DMS114 treated with DMSO at 0.1 percent for 48 hours (cell line): ENCODE measurements at regions not wholly inside any gene's neighbourhood (a gene's known extent, or its start where the extent isn't known, plus 50 kb on each side); places are given as distances from the start of the nearest gene placed in this dataset.
A peak's percentile ranks its signal among the peaks of the same experiment; 100 is the strongest.
"Not testable (repeated sequence)": the region's sequence is repeated elsewhere in the genome, so short reads cannot be mapped to it uniquely, and the experiment has no call there.

Source experiments
- DNase-seq: peaks from one replicate; lab custom pipeline; 2025; ENCODE audit not compliant: unreplicated experiment; lab: John Stamatoyannopoulos, UW

DNA sequence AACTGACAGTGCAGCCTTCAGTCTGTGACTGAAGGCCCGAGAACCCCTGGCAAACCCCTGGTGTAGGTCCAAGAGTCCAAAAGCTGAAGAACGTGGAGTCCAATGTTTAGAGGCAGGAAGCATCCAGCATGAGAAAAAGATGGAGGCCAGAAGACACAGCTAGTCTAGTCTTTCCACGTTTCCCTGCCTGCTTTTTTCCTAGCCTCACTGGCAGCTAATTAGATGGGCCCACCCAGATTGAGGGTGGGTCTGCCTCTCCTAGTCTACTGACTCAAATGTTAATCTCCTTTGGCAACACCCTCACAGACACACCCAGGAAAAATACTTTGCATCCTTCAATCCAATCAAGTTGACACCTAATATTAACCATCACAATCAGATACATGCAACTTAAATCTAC is 87.8 kb downstream of the TENT5D start:
- not testable (repeated sequence) for DNase-seq

- DNase-seq = no peak
Measured at GRCh38 chrX:80511969-80512760, 91.9 kb downstream of the TENT5D start.

DNA sequence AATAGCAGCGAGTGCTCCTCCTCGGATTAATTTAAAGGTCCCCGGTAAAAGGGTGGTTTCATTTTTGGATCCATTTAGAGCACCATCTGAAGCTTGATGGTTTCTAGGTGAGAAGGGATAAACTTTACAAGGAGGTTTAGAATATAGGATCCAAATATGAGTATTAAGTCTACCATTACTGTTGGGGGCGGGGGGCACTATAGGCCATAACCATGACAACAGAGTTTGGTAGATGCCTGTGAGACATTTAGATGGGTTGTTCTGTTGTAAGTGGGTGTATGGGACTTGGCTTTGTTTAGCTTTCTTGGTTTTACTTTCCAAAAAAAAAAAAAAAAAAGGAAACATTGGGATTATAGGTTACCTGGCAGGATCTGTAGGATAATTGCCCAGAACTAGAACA is 92.7 kb downstream of the TENT5D start:
- DNase-seq = no peak

- no peak for DNase-seq
Measured at GRCh38 chrX:80513625-80514024, 93.4 kb downstream of the TENT5D start.

GRCh38 chrX:80537096-80537495 is 116.8 kb downstream of the TENT5D start:
- DNase-seq = no peak

GRCh38 chrX:80550722-80551121 is 130.5 kb downstream of the TENT5D start:
- no peak for DNase-seq

DNA sequence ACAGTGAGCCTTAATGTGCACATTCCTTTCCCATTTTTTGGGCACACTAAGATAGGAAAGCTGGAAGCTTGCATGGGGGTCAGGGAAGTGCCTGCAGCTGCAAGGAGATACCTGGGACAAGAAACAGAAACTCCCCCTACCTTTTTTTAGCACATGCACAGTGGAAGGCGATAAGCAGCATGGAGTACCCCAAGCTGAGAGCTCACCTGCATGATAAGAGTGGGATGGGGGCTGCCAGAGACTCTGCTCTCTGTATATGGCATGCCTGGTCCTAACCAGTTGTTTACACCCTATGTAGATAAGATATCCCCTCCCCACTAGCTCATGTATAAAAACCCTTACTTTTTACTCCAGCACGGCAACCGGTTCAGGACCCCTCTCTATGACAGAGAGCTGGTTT is 135.9 kb downstream of the TENT5D start:
- no peak for DNase-seq

DNA sequence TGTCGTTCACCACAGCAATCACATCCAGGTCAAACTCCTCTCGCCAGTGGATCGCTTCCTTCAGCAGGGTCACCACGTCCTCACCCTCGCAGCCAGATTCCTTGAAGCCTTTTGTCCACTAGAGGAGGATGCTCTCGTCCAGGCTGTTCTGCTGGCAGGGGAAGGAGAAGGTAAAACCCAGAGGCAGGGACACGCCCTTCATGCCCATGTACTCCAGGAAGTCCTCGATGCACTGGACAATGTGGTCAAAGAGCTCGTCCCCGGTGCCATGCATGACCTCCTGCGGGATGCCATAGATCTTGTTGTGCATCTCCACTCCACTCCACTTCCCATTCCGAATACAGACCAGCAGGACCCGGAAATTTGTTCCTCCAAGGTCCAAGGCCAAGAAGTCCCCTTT is 152.4 kb downstream of the TENT5D start:
- no peak for DNase-seq

DNA sequence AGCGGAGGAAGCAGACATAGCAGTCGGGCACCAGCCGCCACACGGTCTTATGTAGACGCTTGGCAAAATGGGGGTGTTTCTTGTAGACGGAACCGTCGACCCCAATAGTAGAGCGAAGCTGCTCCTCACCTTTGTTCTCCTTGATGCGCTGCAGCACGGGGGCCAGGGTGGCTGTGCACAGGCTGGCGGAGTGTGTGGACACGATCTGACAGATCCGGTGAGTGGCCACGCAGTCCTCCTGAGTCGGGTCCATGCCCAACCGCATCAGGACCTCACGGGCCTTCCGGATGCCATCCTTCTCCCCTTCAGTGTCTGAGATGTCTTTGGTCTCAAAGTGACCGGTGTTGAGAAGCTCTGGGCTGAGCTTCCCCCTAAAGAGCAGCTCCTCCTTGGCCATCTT is 153.0 kb downstream of the TENT5D start:
- DNase-seq = no peak

DNA sequence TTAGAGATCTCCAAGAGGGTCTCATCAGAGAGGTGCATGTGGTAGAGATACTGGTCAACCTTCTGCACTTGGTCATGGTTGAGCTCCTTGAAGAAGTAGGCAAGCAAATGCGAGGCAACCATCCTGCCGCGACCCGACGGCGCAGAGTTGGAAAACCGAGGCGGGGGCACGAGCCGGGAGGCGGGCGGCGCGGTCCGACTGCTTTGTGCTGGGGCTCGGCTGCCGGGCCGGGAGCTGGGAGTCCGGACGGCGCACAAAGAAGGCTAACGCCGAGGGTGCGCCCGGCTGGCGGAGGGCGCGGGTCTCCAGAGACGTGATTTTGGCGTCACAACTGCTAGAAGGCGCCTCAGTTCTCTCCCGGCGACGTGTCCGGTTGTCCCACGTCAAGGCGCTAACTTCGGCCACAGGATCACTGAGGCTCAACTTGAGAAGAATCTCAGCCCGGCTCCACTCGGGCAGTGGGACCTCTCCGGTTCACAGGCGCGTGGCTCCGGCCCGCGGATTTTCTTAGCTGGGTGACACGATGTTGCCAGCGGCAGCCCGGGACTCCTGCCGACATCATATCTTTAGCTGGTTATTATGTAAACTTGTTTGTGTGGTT is 154.3 kb downstream of the TENT5D start:
- not testable (repeated sequence) for DNase-seq

- DNase-seq = no peak
Measured at GRCh38 chrX:80576267-80576666, 156.0 kb downstream of the TENT5D start.

DNA sequence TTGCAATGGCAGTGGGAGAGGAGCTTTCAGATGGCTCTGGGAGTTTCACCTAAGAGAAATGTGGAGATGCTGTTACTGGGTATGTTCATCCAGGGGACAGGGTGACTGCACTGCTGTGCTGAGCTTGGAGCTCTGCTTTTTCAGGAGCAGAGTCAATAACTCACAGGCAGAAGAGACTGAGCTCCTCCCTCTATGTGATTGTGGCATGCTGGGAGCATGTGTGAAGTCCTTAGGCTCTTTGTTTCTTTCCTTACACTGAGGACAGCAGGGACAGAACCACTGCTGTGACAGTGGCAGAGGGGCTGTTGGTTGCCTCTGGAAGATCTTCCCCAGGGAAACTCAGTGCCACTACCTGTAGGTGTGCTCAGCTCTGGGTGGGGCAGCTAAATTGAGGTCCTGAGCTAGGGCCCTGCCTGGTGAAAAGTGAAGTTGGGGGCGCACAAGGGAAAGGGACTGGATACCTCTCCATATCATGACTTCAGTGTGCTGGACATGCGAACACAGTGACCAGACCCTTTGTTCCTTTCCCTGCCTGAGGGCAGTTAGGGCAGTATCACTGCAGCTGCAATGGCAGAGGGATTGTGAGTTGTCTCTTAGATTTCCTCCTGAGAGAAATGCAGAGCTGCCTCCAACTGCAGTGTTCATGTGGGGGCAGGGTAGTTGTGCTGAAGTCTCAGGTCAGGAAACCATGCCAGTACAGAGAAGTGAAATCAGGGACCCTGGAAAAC is 156.7 kb downstream of the TENT5D start:
- DNase-seq = no peak

DNA sequence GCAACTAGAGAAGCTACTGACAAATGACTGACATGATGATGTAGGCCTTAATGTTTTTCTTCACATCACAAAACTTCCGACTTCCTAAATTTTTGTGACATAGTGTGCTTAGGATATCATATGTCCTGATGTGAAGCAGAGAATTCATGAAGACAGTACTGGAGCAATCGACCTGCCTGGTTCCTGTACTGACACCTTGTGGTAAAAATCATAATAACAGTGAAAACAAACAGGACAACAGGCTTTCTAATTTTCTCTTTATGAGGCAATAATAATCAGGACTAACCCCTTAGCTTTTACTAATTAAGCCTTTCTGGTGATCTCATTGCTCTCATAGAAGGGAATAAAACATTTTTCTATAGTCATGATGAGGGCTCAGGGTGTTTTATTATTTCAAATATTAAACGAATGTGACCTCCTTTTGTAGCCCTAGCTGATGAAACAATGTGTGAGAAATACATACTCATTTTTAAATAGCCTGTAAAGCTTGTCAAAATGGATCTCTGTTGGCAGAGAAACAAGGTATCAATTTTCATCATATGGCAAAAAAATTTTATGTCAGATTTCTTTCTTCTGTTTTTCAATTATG is 158.4 kb downstream of the TENT5D start:
- peak; percentile 4 for DNase-seq

DNA sequence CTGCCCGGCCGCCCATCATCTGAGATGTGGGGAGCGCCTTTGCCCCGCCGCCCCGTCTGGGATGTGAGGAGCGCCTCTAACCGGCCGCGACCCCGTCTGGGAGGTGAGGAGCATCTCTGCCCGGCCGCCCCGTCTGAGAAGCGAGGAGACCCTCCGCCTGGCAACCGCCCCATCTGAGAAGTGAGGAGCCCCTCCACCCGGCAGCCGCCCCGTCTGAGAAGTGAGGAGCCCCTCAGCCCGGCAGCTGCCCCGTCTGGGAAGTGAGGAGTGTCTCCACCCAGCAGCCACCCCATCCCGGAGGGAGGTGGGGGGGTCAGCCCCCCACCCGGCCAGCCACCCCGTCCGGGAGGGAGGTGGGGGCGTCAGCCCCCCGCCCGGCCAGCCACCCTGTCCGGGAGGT is 170.7 kb downstream of the TENT5D start:
- DNase-seq = not testable (repeated sequence)

- DNase-seq = no peak
Measured at GRCh38 chrX:80602036-80602860, 182.0 kb downstream of the TENT5D start.
